HL-60 (cell line): ENCODE measurements at regions not wholly inside any gene's neighbourhood (a gene's known extent, or its start where the extent isn't known, plus 50 kb on each side); places are given as distances from the start of the nearest gene placed in this dataset.

ENCODE experiments used
- DNase-seq, 2 experiments: peaks; one replicate each; pipeline ENCODE4 v3.0.0-alpha.2; 2010 to 2020; ENCODE audit warnings: low read depth in 1 of 2, low spot score in 1 of 2
- H3K27ac ChIP-seq: fragments of 250-450 bp; sonication (Bioruptor Pico); replicated peaks from 2 replicates; pipeline ENCODE4 v1.5.1; 2020; ENCODE audit warnings: mild to moderate bottlenecking, moderate library complexity
- H3K27me3 ChIP-seq: fragments of 250-450 bp; sonication (Bioruptor Pico); 2 replicates; pipeline ENCODE4 v1.5.1; 2021; ENCODE audit warnings: mild to moderate bottlenecking, moderate library complexity; ENCODE audit not compliant: insufficient read depth, poor library complexity, severe bottlenecking
- H3K4me3 ChIP-seq: replicated peaks from 2 replicates; pipeline ENCODE4 v1.5.1; 2011; ENCODE audit warnings: mild to moderate bottlenecking, control low read depth, low read length; ENCODE audit not compliant: insufficient read depth
- GABPA ChIP-seq: IDR thresholded peaks from 2 replicates; pipeline ENCODE4 v1.6.1; 2012; ENCODE audit warnings: low read depth
- POLR2AphosphoS5 ChIP-seq: IDR thresholded peaks from 2 replicates; pipeline ENCODE4 v1.6.1; 2012; ENCODE audit warnings: low read depth
- SPI1 ChIP-seq: IDR thresholded peaks from 2 replicates; pipeline ENCODE4 v1.6.1; 2012; ENCODE audit warnings: low read depth, mild to moderate bottlenecking, borderline replicate concordance
- TF ChIP-seq, protein P1 (sequence below): IDR thresholded peaks from 2 replicates; pipeline ENCODE4 v1.6.1; 2012; ENCODE audit warnings: low read depth; ENCODE audit not compliant: insufficient replicate concordance
- TF ChIP-seq, protein P2 (sequence below): IDR thresholded peaks from one replicate; pipeline ENCODE4 v1.5.1; 2011; ENCODE audit warnings: low read length, control low read depth, inconsistent platforms; ENCODE audit not compliant: insufficient read depth

DNA sequence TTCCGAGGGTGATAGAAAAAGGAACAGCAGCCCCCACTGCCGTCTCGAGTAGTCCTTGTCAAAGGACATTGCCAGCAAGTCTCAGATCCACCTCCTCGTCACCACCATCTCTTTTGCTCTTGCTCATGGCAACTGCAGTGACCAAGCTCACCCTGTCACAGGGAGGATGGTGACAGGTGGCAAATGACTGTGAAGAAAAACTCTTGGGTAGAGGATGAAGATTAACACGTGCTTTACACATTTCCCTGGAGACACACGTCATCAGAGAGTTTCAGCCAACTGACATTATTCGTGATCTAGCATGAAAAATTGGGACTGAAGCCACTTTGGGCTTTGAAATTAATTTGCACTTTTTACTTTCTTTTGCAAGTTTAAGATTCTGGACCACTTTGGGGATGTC lies 174.3 kb downstream of the EBLN2 start:
- Histone ChIP-seq H3K4me3 (no peak overlapping the region), H3K27ac (no peak overlapping the region), H3K27me3 (no peaks in the 10 kb centered on the region)
- TF ChIP-seq POLR2AphosphoS5: no peak
- TF ChIP-seq, protein P1, sequence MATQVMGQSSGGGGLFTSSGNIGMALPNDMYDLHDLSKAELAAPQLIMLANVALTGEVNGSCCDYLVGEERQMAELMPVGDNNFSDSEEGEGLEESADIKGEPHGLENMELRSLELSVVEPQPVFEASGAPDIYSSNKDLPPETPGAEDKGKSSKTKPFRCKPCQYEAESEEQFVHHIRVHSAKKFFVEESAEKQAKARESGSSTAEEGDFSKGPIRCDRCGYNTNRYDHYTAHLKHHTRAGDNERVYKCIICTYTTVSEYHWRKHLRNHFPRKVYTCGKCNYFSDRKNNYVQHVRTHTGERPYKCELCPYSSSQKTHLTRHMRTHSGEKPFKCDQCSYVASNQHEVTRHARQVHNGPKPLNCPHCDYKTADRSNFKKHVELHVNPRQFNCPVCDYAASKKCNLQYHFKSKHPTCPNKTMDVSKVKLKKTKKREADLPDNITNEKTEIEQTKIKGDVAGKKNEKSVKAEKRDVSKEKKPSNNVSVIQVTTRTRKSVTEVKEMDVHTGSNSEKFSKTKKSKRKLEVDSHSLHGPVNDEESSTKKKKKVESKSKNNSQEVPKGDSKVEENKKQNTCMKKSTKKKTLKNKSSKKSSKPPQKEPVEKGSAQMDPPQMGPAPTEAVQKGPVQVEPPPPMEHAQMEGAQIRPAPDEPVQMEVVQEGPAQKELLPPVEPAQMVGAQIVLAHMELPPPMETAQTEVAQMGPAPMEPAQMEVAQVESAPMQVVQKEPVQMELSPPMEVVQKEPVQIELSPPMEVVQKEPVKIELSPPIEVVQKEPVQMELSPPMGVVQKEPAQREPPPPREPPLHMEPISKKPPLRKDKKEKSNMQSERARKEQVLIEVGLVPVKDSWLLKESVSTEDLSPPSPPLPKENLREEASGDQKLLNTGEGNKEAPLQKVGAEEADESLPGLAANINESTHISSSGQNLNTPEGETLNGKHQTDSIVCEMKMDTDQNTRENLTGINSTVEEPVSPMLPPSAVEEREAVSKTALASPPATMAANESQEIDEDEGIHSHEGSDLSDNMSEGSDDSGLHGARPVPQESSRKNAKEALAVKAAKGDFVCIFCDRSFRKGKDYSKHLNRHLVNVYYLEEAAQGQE: no peak
- TF ChIP-seq, protein P2, sequence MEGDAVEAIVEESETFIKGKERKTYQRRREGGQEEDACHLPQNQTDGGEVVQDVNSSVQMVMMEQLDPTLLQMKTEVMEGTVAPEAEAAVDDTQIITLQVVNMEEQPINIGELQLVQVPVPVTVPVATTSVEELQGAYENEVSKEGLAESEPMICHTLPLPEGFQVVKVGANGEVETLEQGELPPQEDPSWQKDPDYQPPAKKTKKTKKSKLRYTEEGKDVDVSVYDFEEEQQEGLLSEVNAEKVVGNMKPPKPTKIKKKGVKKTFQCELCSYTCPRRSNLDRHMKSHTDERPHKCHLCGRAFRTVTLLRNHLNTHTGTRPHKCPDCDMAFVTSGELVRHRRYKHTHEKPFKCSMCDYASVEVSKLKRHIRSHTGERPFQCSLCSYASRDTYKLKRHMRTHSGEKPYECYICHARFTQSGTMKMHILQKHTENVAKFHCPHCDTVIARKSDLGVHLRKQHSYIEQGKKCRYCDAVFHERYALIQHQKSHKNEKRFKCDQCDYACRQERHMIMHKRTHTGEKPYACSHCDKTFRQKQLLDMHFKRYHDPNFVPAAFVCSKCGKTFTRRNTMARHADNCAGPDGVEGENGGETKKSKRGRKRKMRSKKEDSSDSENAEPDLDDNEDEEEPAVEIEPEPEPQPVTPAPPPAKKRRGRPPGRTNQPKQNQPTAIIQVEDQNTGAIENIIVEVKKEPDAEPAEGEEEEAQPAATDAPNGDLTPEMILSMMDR: no peak
- TF ChIP-seq GABPA: no peak
- no peak for TF ChIP-seq SPI1
- DNase-seq: no peak

DNA sequence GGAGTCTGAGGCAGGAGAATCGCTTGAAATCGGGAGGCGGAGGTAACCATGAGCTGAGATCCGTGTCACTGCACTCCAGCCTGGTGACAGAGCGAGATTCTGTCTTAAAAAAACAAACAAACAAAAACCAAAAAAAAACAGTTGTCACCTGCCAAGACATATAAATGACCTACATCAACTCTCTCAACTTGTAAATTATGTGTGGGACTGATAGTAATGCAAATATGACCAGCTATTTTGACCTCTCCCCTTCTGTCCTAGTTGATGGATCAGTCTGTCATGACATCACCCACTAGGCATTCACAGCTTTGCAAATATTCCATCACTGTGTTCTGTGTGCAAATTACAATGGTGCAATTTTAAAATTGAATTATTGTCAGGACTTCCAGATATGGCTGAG lies 175.4 kb downstream of the EBLN2 start:
- Histone ChIP-seq H3K27me3 (no peaks in the 10 kb centered on the region), H3K4me3 (no peak overlapping the region), H3K27ac (no peak overlapping the region)
- TF ChIP-seq GABPA (no peak), SPI1 (no peak), POLR2AphosphoS5 (no peak)
- TF ChIP-seq, protein P2: no peak
- TF ChIP-seq, protein P1: no peak
- DNase-seq: no peak

DNA sequence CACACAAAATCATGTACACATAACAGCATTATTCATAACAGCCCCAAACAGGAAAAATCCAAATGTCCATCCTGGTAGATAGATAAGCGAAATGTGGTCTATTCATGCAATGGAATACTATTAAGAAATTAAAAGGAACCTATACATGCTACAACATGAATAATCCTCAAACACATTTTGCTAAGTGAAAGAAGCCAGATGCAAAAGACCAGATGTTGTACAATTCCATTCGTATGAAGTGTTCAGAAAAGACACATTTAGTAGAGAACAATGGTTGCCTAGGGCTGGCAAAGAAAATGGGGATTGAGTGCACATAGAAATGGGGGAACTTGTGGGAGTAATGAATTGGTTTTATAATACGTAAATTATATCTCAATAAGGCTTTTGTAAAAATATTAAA lies 182.3 kb downstream of the EBLN2 start:
- no peak for TF ChIP-seq POLR2AphosphoS5
- TF ChIP-seq, protein P1: no peak
- TF ChIP-seq, protein P2: no peak
- no peak for TF ChIP-seq SPI1
- TF ChIP-seq GABPA: no peak
- no peak overlapping the region for H3K4me3 ChIP-seq
- H3K27me3 ChIP-seq: no peaks in the 10 kb centered on the region
- no peak overlapping the region for H3K27ac ChIP-seq
- DNase-seq: no peak
